ENCODE measurements at regions not wholly inside any gene's neighbourhood (a gene's known extent, or its start where the extent isn't known, plus 50 kb on each side); places are given as distances from the start of the nearest gene placed in this dataset.

- H3K9me3 ChIP-seq (ENCODE audit: control insufficient read depth, insufficient read depth, low read depth, low read length), result no peaks in the 10 kb centered on the region
- H3K4me3 ChIP-seq (ENCODE audit: low read depth in 2 of 2, low read length in 2 of 2), result no peak overlapping the region
- peak; percentile 88 for TF ChIP-seq TCF7L2 (IDR thresholded peaks at IDR 0.05; ENCODE audit: low read depth, low read length)
- TF ChIP-seq, protein P1, sequence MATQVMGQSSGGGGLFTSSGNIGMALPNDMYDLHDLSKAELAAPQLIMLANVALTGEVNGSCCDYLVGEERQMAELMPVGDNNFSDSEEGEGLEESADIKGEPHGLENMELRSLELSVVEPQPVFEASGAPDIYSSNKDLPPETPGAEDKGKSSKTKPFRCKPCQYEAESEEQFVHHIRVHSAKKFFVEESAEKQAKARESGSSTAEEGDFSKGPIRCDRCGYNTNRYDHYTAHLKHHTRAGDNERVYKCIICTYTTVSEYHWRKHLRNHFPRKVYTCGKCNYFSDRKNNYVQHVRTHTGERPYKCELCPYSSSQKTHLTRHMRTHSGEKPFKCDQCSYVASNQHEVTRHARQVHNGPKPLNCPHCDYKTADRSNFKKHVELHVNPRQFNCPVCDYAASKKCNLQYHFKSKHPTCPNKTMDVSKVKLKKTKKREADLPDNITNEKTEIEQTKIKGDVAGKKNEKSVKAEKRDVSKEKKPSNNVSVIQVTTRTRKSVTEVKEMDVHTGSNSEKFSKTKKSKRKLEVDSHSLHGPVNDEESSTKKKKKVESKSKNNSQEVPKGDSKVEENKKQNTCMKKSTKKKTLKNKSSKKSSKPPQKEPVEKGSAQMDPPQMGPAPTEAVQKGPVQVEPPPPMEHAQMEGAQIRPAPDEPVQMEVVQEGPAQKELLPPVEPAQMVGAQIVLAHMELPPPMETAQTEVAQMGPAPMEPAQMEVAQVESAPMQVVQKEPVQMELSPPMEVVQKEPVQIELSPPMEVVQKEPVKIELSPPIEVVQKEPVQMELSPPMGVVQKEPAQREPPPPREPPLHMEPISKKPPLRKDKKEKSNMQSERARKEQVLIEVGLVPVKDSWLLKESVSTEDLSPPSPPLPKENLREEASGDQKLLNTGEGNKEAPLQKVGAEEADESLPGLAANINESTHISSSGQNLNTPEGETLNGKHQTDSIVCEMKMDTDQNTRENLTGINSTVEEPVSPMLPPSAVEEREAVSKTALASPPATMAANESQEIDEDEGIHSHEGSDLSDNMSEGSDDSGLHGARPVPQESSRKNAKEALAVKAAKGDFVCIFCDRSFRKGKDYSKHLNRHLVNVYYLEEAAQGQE (IDR thresholded peaks at IDR 0.05; ENCODE audit: insufficient read depth in 1 of 2, low read depth in 2 of 2, low read length in 1 of 2), result no peak
- peak overlapping the region; percentile 100 for H3K27ac ChIP-seq (ENCODE audit: low read length)
- H3K27me3 ChIP-seq (ENCODE audit: control insufficient read depth, insufficient read depth, low read length), result no peaks in the 10 kb centered on the region
- no TSS peak for BruUV-seq (replicated peaks)
- ATAC-seq (no peak), DNase-seq (ENCODE audit: low read depth, low spot score) (no peak)
- H3K4me1 ChIP-seq (ENCODE audit: control insufficient read depth, insufficient read depth, low read length), result peaks cover 93% of the 10 kb centered on the region
- CTCF ChIA-PET, result interaction anchor here (0.6 to 1.1 kb wide), 2 partner anchors 27 to 110 kb away, joined by 3 read pairs; no protein-coding TSS in a partner anchor
- intact Hi-C loops (cut with micrococcal nuclease; ENCODE audit: unreplicated experiment), result no loop called here
- POLR2A ChIA-PET, result interaction anchor here (0.6 to 1.2 kb wide), 4 partner anchors 11 to 469 kb away, joined by 5 to 8 read pairs (median 6); no protein-coding TSS in a partner anchor
- H3K36me3 ChIP-seq (ENCODE audit: control insufficient read depth, insufficient read depth, low read length), result no peaks in the 10 kb centered on the region
- in situ Hi-C loops (cut with HindIII; ENCODE audit: low pct_unique_long_range_greater_than_20kb, low sequenced_read_pairs), result loop anchor here (25.0 kb wide), 1 partner anchor 361 kb away; the partner anchor contains the start of gene IRF2BP2
Observed at GRCh38 chr1:234973426-234974250, 155.0 kb downstream of the TOMM20 start.

- Histone ChIP-seq H3K4me1 (ENCODE audit: control insufficient read depth, insufficient read depth, low read length) (peaks cover 85% of the 10 kb centered on the region), H3K4me3 (ENCODE audit: low read depth in 2 of 2, low read length in 2 of 2) (no peak overlapping the region), H3K27me3 (ENCODE audit: control insufficient read depth, insufficient read depth, low read length) (no peaks in the 10 kb centered on the region), H3K27ac (ENCODE audit: low read length) (peak overlapping the region; percentile 100), H3K36me3 (ENCODE audit: control insufficient read depth, insufficient read depth, low read length) (no peaks in the 10 kb centered on the region), H3K9me3 (ENCODE audit: control insufficient read depth, insufficient read depth, low read depth, low read length) (no peaks in the 10 kb centered on the region)
- CTCF ChIA-PET, result interaction anchor here (1.1 kb wide), 1 partner anchor 111 kb away, joined by 3 read pairs; no protein-coding TSS in a partner anchor
- BruUV-seq (replicated peaks), result no TSS peak
- TF ChIP-seq, protein P1 (IDR thresholded peaks at IDR 0.05; ENCODE audit: insufficient read depth in 1 of 2, low read depth in 2 of 2, low read length in 1 of 2), result no peak
- TF ChIP-seq POLR2AphosphoS5 (IDR thresholded peaks at IDR 0.05; ENCODE audit: low read depth, low read length) (no peak), CTCF (IDR thresholded peaks at IDR 0.05) (no peak), TCF7L2 (IDR thresholded peaks at IDR 0.05; ENCODE audit: low read depth, low read length) (no peak), SIN3A (IDR thresholded peaks at IDR 0.05; ENCODE audit: borderline replicate concordance, insufficient read depth, low read depth, low read length) (no peak)
- intact Hi-C loops (cut with micrococcal nuclease; ENCODE audit: unreplicated experiment) (no loop called here), in situ Hi-C loops (cut with HindIII; ENCODE audit: low pct_unique_long_range_greater_than_20kb, low sequenced_read_pairs) (loop anchor here (25.0 kb wide), 1 partner anchor 360 kb away; the partner anchor contains the start of gene IRF2BP2)
- POLR2A ChIA-PET, result interaction anchor here (1.2 kb wide), 1 partner anchor 10 kb away, joined by 8 read pairs; no protein-coding TSS in a partner anchor
- ATAC-seq (no peak), DNase-seq (ENCODE audit: low read depth, low spot score) (no peak)
Observed at GRCh38 chr1:234972411-234973191, 156.0 kb downstream of the TOMM20 start.

Data from Panc1 (cell line).